Esophagus squamous epithelium (tissue), 5 donors: ENCODE measurements at regions not wholly inside any gene's neighbourhood (a gene's known extent, or its start where the extent isn't known, plus 50 kb on each side); places are given as distances from the start of the nearest gene placed in this dataset.

Source experiments
- DNase-seq: peaks from one replicate; lab custom pipeline; 2025; lab: John Stamatoyannopoulos, UW
- H3K27ac ChIP-seq, 4 donors: fragments of 200-600 bp; sonication (generic); one replicate each; pipeline ENCODE4 v1.5.1; 2016 to 2019; ENCODE audit warnings: mild to moderate bottlenecking in 1 of 4
- H3K27me3 ChIP-seq, 4 donors: fragments of 200-600 bp; sonication (generic); 1 replicate in 3 of 4; 2 replicates in 1 of 4; pipeline versions ENCODE4 v1.5.1 to v1.6.0; 2017 to 2021; ENCODE audit warnings: antibody characterized with exemption in 1 of 4
- H3K36me3 ChIP-seq, 3 donors: fragments of 200-600 bp; sonication (generic); one replicate each; pipeline ENCODE4 v1.5.1; 2016 to 2019
- H3K4me1 ChIP-seq, 3 donors: fragments of 200-600 bp; sonication (generic); one replicate each; pipeline ENCODE4 v1.5.1; 2017 to 2019
- H3K4me3 ChIP-seq, 4 donors: fragments of 200-600 bp; sonication (generic); 1 replicate in 3 of 4; 2 replicates in 1 of 4; pipeline ENCODE4 v1.5.1; 2016 to 2019; ENCODE audit warnings: mild to moderate bottlenecking in 2 of 4, moderate library complexity in 1 of 4
- H3K9me3 ChIP-seq, 3 donors: fragments of 200-600 bp; sonication (generic); one replicate each; pipeline ENCODE4 v1.5.1; 2016 to 2019
- CTCF ChIP-seq, 6 experiments: fragments of 450-650 bp in 4 of 6; fragments of 200-600 bp in 2 of 6; sonication (generic) in 2 of 6; IDR thresholded peaks; one replicate each; pipeline ENCODE4 v1.5.1; 2016 to 2019; ENCODE audit warnings: antibody characterized with exemption in 6 of 6, mild to moderate bottlenecking in 4 of 6, moderate library complexity in 4 of 6
- POLR2A ChIP-seq, 4 donors: fragments of 450-650 bp; IDR thresholded peaks; one replicate each; pipeline ENCODE4 v1.6.1; 2017; ENCODE audit warnings: antibody characterized with exemption in 4 of 4, mild to moderate bottlenecking in 4 of 4, moderate library complexity in 3 of 4
- WGBS, 2 donors: methylation state at CpG; one replicate each; pipeline ENCODE4 v1.1.5; 2018; 5-methylcytosine and 5-hydroxymethylcytosine counted together
- intact Hi-C: fragments of 100-400 bp; cut with DNase I; formaldehyde crosslinking; loops from one replicate; pipeline ENCODE4 v1.15.0; 2022
- donor health status: DM: yes; HTN: yes; CAD: no.

- Histone ChIP-seq H3K4me1 (peaks cover 16 to 39% (median 27%) of the 10 kb centered on the region in 3 donors), H3K9me3 (no peaks in the 10 kb centered on the region), H3K36me3 (no peaks in the 10 kb centered on the region), H3K4me3 (no peak overlapping the region), H3K27me3 (no peaks in the 10 kb centered on the region), H3K27ac (no peak overlapping the region)
- TF ChIP-seq CTCF (IDR thresholded peaks at IDR 0.05) (no peak), POLR2A (IDR thresholded peaks at IDR 0.05) (no peak)
- intact Hi-C loops: no loop called here
- DNase-seq: no peak
- 63 to 71% methylated on average over 4 of the region's 4 CpGs for WGBS, 2 donors
These were observed 166.9 kb upstream of the NCK2 start for GRCh38 chr2:105577762-105578161.

- Histone ChIP-seq H3K4me1 (peaks cover 16 to 43% (median 27%) of the 10 kb centered on the region in 3 donors), H3K4me3 (peak overlapping the region in 1 of 4 donors; percentile 36), H3K9me3 (no peaks in the 10 kb centered on the region), H3K27ac (peak overlapping the region in 3 of 4 donors; percentile 49 to 61 (median 58)), H3K27me3 (no peaks in the 10 kb centered on the region), H3K36me3 (no peaks in the 10 kb centered on the region)
- DNase-seq: no peak
- 36 to 45% methylated on average over 10 to 12 of the region's 12 CpGs for WGBS, 2 donors
- intact Hi-C loops: no loop called here
- TF ChIP-seq POLR2A (IDR thresholded peaks at IDR 0.05) (no peak), CTCF (IDR thresholded peaks at IDR 0.05) (peak; percentile 36 to 68 (median 54))
These were observed 168.1 kb upstream of the NCK2 start for GRCh38 chr2:105576440-105577241.

GRCh38 chr2:105576050-105576439, 168.7 kb upstream of the NCK2 start:
- 21 to 33% methylated on average over 6 to 7 of the region's 13 CpGs for WGBS, 2 donors
- DNase-seq: no peak
- Histone ChIP-seq H3K4me3 (peak overlapping the region in 1 of 4 donors; percentile 36), H3K9me3 (no peaks in the 10 kb centered on the region), H3K27me3 (no peaks in the 10 kb centered on the region), H3K27ac (peak overlapping the region; percentile 36 to 58 (median 46)), H3K4me1 (peaks cover 16 to 43% (median 27%) of the 10 kb centered on the region in 3 donors), H3K36me3 (no peaks in the 10 kb centered on the region)
- TF ChIP-seq POLR2A (IDR thresholded peaks at IDR 0.05) (no peak), CTCF (IDR thresholded peaks at IDR 0.05) (no peak)
- intact Hi-C loops: no loop called here

- Histone ChIP-seq H3K9me3 (no peaks in the 10 kb centered on the region), H3K4me3 (peak overlapping the region in 1 of 4 donors; percentile 36), H3K36me3 (no peaks in the 10 kb centered on the region), H3K27me3 (no peaks in the 10 kb centered on the region), H3K27ac (peak overlapping the region; percentile 36 to 49 (median 42)), H3K4me1 (peaks cover 16 to 43% (median 27%) of the 10 kb centered on the region in 3 donors)
- 33 to 45% methylated on average over 8 to 9 of the region's 9 CpGs for WGBS, 2 donors
- no peak for DNase-seq
- intact Hi-C loops: no loop called here
- no peak for TF ChIP-seq POLR2A (IDR thresholded peaks at IDR 0.05)
- TF ChIP-seq CTCF (IDR thresholded peaks at IDR 0.05): no peak
These were observed 169.2 kb upstream of the NCK2 start for GRCh38 chr2:105575499-105576025.

GRCh38 chr2:105574796-105575344, 169.8 kb upstream of the NCK2 start:
- intact Hi-C loops: no loop called here
- Histone ChIP-seq H3K4me1 (peaks cover 16 to 43% (median 27%) of the 10 kb centered on the region in 3 donors), H3K9me3 (no peaks in the 10 kb centered on the region), H3K27me3 (no peaks in the 10 kb centered on the region), H3K27ac (peak overlapping the region in 1 of 4 donors; percentile 49), H3K4me3 (peak overlapping the region in 1 of 4 donors; percentile 36), H3K36me3 (no peaks in the 10 kb centered on the region)
- no peak for DNase-seq
- TF ChIP-seq CTCF (IDR thresholded peaks at IDR 0.05) (no peak), POLR2A (IDR thresholded peaks at IDR 0.05) (no peak)
- 51 to 74% methylated on average over 2 of the region's 2 CpGs for WGBS, 2 donors
